SK-N-MC (cell line): ENCODE measurements at regions not wholly inside any gene's neighbourhood (a gene's known extent, or its start where the extent isn't known, plus 50 kb on each side); places are given as distances from the start of the nearest gene placed in this dataset.

Source experiments
- EZH2 ChIP-seq: fragments of 200-600 bp; sonication (generic); IDR thresholded peaks from one replicate; pipeline ENCODE4 v1.6.1; 2017; ENCODE audit warnings: antibody characterized with exemption
- FOXP2 ChIP-seq: optimal IDR thresholded peaks from 2 replicates; pipeline ENCODE3; 2011; ENCODE audit warnings: mild to moderate bottlenecking, moderate library complexity; ENCODE audit not compliant: insufficient read depth; ENCODE audit errors: extremely low read length, control extremely low read depth
- POLR2AphosphoS5 ChIP-seq: IDR thresholded peaks from 2 replicates; pipeline ENCODE4 v1.6.1; 2012; ENCODE audit warnings: mild to moderate bottlenecking, low read depth, low read length, borderline replicate concordance

DNA sequence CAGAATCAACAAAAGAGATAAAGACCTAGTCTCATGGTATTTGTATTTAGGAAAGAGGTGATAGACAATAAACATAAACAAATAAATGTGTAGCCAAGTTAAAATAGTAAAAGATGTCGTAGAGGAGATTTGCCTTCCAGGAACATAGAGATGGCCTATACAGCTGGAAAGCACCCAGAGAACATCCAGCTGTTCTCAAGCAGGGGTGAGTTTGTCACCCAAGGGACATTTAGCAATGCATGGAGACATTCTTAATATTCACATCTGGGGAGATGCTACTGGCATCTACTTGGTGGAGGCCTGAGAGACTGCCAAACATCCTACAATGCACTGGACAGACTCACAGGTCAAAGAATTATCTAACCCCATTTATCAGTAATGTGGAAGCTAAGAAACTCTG is 88.3 kb downstream of the C11orf87 start:
- TF ChIP-seq POLR2AphosphoS5 (no peak), EZH2 (no peak), FOXP2 (no peak)
